ENCODE measurements at regions not wholly inside any gene's neighbourhood (a gene's known extent, or its start where the extent isn't known, plus 50 kb on each side); places are given as distances from the start of the nearest gene placed in this dataset.

- no peak for TF ChIP-seq CTCF (IDR thresholded peaks at IDR 0.05)
- TF ChIP-seq EP300 (IDR thresholded peaks at IDR 0.05; ENCODE audit: low read depth) = no peak
Observed at GRCh38 chr1:229875086-229875485, 192.0 kb upstream of the GALNT2 start.
